GM18873 (cell line): ENCODE measurements at regions not wholly inside any gene's neighbourhood (a gene's known extent, or its start where the extent isn't known, plus 50 kb on each side); places are given as distances from the start of the nearest gene placed in this dataset.
"Not testable (repeated sequence)": the region's sequence is repeated elsewhere in the genome, so short reads cannot be mapped to it uniquely, and the experiment has no call there.

Source experiments
- ATAC-seq: cut with Tn5 transposase; IDR thresholded peaks from one replicate; pipeline ENCODE4 v1.9.1; 2021; ENCODE audit warnings: mild to moderate bottlenecking, moderate library complexity, moderate number of reproducible peaks; ENCODE audit not compliant: unreplicated experiment, low FRiP score

DNA sequence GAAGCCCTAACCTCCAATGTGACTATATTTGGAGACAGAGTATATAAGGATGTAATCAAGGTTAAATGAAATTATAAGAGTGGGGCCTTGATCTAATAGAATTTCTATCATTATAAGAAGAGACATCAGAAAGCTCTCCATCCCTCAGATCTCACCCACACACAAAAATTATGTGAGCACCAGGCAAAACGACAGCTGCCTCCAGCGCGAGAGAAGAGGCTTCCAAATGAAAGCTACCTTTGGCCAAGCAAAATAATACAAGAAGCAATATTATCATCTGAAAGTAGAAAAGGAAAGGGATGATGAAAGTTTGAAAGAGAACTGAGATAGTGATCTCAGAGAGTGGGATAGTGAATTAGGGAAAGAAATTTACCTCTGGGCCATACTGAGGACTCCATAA, 1192.5 kb downstream of the NXPH1 start:
- ATAC-seq = no peak

DNA sequence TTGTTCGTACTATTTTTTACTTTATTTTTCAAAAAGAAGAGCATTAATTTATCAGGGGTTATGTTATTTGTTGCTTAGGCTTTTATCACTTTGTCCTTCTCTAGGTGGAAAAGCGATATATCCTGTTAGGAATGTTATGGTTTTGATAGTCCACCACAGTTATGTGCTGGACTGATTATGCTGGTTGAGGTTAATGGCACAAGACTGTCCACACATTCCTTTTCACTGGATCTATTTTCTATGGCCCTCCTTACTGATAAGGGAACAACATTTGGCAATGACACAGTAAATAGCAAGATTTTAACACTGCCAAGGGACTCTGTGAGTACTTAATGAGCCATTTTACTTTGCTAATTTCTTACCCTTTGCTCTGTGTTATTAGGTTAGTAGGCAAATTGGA, 1212.3 kb downstream of the NXPH1 start:
- no peak for ATAC-seq

DNA sequence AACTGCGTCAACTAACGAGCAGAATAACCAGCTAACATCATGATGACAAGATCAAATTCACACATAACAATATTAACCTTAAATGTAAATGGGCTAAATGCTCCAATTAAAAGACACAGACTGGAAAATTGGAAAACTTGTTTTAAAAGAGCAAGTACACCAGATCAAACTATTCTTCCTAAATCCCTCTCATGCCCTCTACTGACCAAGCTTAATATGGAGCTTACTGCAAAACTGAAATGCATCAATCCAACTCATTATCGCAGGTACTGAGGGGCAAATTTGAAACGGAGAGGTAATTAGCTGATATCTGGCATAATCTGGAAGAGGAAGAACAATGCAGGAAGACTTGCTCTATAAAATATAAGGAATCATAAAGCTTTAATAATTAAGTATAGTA, 1223.8 kb downstream of the NXPH1 start:
- no peak for ATAC-seq

DNA sequence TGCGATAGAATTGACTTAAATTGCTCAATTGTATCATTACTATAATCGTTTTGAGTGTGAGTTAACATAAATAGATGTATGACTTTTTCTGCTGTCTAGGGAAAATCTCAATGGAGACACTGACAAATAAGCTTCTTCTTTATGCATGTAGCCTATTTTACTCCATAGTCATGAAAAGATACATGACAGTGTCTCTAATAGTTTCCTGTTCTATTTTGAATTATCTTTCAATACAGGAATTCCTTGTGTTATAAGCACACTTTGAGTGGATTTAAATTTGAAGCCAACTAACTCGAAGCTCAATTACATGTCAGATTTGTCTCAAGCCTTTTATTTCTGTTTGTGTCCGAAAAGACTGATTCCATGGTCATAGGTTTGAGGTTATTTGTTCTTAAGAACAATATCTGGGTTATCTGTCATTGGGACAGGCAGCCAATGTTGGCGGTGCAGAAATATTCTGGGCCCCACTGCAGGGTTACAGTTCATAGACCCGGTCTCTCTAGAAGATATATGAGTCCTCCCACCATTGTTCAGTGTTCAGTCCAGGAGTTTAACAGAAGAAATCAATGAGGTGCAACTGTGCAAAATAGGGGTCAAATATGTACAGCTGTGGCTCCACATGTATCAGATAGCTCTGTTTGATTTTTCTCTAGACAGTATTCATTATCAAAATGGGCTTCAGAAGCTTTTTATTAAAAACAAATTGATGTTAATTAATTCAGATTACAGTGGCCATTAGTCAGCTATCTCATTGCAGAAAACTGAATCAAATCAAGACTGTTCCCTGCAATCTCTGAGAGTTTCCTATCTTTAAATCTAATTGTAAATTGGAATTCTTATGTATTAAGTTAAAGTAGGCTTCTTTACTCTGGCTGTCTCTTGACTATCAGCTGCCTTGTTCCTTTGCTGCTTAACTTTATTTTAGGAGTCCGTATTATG, 1238.8 kb downstream of the NXPH1 start:
- ATAC-seq = no peak

DNA sequence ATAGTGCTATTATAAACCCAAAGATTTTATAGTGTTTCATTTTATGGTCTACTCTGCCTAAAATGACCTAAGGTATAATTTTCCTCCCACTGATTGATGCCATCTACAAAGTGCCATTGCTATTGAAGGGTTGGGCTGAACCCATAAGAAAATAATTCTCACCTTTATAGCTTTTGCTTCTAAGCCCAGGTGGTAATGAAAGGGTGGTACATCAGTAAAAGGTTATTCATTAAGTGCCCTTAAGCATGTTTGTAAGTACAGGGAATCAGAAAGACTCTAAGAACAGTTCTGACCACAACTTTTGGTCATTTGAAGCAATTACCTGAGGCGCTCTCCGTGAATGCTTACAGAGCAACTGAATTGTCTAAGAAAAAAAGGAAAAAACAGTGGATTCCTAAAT, 1247.3 kb downstream of the NXPH1 start:
- no peak for ATAC-seq

DNA sequence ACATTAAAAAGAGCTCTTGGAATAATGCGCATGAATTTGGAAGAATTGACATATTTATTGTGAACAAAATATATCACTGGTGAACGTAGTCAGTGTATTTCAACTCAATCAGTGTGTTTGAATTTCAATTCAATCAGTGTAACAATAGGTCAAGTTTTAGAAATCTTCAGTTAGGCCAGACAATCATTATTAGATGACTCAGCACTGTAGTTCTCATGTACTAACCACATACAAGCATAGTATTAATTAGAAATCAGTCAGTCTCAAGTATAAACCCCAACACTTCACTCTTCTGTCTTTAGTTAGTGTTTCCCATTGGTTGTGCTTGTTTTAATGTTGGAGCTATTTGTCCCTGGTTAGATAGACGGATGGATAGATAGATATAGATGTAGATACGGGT, 1247.9 kb downstream of the NXPH1 start:
- ATAC-seq = no peak

DNA sequence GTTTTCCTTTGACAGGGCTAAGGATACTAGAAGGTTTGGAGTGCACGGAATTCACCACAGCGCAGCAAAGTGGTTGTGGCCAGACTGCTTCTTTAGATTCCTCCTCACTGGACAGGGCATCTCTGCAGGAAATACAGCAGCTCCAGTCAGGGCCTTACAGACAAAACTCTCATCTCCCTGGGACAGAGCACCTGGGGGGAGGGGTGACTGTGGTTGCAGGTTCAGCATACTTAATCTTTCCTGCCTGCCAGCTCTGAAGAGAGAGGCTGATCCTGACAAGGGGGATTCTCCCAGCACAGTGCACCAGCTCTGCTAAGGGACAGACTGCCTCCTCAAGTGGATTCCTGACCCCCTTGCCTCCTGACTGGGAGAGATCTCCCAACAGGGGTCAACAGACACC, 1257.9 kb downstream of the NXPH1 start:
- ATAC-seq = no peak

DNA sequence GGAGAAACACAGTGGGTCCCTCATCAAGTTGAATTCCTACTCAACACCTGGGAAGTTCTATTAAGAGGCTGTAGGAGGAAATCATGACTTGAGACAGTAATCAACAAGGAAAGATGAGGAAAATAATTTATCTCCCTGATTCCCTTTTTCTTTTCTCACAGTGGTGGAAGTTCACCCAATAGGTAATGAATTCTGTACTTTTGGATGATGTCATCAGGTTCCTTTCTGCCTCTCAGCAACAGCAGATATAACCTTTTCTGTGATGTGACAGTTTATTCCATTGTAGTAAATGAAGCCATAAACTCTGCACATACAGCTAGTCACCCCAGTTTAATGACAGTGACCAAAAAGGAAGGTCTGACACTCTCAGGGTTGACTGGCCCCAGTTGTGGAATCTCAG, 1265.0 kb downstream of the NXPH1 start:
- ATAC-seq = no peak

DNA sequence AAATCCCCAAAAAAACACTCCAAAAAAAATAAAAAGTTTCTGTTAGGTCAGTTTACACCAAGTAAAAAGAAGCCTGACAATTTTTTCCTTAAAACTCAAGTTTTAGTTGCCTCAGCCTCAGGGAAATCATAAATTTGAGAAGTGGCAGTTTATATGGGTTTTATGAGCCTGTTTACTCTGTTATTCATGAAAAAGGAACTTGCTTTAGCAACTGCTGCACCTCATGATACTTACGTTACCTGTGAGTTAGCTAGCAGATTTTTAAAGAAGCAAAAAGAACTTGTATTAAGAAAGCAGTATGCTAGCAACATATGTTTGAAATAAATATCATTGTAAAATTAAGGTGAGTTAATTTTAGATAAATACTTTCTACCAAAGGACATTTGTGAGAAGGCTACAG, 1264.5 kb upstream of the PHF14 start:
- no peak for ATAC-seq

DNA sequence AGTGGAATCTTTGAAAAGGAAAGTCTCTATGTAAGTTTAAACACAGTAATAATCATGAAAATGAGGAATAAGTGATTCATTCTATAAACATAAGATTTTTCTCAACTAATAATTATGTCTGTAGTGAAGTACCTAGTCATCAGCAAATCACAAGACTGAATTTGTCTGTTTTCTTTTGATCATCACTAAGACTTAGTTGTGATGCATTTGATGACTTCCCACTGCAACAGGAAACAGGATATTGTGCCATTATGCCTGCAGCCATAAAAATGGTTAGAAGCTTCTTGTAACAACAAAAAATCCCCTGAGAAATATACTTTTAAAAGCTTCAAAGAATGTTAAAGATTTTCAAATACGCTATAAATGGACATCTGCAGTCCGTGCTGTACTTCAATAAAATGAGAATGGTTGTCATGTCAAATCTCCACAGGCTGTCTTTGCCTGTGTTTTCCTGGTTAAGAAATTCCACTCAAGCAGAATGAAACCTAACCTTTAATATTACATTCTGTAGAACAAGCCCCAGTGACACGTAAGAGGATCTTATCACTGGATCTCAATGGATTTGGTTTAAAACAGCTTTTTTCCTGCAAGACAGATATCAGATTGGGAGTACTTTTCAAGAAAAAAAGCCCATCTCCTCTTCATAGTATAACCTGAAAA, 1262.3 kb upstream of the PHF14 start:
- no peak for ATAC-seq

DNA sequence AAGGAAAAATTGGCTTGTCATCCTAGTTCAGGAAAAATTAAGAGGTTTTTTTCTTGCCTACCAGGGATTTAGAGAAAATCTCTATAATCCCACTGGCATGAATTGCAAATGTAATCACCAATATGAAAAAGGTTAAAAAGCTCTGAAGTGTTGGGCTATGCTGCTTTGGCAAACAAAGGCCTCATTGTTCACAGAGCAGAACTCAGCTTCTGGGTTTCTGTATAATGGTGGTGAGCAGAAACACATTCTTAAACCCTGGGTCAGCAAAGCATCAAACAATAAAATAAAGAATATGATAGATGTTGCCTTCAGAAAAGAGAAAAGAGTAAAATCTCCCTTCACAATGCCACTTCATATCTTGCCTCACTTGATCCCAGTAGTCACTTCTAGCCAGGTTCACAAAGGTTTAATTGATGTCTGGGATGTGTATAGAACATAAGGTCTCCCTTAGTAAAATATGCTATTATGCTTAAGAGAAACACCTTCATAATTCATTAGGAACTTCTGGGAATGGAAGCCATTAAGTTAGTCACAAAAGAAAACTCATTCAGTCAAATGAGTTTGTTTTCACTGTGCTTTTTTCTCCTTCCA, 1255.5 kb upstream of the PHF14 start:
- no peak for ATAC-seq

DNA sequence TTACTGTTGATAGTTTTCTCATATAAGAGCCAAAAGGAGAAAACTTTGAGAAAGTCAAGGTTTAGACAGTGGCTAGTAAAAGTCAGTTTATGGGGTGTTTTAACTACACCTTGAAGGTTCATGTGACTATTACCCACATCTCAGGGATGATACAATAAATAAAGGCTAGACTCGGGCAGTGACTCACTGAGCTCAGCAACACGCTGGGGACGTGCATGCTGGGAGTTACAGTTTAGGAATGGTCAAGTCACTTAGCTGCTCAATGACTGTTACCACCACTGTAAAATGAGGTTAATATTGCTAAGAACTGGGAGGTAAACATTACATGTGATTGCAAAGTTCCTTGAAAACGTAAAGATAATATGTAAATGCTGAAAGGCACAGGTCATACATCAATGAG, 1254.4 kb upstream of the PHF14 start:
- no peak for ATAC-seq

DNA sequence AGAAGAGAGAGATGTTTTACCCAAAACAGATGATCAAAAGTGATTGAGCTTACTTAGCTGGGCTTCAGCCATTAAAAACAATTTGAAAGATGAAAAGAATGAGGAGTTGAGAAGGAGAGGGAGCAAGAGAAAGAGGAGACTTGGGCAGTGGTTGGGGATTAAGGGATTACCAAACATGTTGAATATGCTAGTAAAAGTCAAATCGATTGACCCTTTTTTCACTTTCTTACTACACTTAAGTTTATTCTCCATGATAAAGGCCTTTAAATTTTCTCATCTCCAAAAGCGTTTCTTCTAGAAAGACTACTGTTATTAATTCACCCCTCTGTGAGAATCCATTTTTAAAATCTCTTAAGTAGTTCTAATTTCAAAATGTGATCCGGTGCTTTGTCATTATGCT, 1254.0 kb upstream of the PHF14 start:
- no peak for ATAC-seq

DNA sequence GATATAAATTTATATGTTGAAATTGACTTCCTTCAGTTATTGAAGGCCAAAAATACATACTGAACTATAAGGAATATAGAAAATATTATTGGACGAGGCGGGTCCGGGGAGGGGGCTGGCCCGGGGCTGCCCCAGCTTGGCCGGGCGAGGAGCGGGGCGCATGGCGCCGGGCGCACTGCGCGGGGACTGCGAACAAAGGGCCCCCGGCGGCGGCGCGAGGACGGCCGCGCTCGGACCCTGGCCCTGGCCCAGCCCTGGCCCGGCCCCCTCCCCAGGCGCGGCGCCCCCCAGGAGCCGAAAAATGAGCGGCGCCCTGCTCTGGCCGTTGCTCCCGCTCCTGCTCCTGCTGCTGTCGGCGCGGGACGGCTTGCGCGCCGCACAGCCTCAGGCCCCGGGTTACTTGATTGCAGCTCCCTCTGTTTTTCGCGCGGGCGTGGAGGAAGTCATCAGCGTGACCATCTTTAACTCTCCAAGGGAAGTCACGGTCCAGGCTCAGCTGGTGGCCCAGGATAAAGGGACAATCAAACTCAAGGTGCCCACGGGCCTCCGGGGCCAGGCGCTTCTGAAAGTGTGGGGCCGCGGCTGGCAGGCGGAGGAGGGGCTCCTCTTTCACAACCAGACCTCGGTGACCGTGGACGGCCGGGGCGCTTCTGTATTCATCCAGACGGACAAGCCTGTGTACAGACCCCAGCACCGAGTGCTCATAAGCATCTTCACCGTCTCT, 1247.6 kb upstream of the PHF14 start:
- ATAC-seq = not testable (repeated sequence)

DNA sequence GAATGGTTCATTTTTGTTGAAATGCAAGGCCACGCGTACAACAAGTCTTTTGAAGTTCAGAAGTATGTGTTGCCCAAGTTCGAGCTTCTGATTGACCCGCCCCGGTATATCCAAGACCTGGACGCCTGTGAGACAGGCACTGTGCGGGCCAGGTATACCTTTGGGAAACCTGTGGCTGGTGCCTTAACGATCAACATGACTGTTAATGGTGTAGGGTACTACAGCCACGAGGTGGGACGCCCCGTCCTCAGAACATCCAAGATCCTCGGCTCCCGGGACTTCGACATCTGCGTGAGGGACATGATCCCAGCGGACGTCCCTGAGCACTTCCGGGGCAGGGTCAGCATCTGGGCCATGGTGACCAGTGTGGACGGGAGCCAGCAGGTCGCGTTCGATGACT, 1246.9 kb upstream of the PHF14 start:
- ATAC-seq = not testable (repeated sequence)

DNA sequence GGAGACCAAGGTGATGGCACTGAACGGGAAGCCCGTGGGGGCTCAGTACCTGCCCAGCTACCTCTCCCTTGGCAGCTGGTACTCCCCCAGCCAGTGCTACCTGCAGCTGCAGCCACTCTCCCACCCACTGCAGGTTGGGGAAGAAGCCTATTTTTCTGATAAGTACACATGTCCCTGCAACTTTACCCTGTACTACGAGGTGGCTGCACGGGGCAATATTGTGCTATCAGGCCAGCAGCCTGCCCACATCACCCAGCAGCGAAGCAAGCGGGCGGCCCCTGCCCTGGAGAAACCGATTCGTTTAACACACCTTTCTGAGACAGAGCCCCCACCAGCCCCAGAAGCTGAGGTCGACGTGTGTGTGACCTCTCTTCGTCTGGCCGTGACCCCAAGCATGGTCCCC, 1246.2 kb upstream of the PHF14 start:
- ATAC-seq = not testable (repeated sequence)

DNA sequence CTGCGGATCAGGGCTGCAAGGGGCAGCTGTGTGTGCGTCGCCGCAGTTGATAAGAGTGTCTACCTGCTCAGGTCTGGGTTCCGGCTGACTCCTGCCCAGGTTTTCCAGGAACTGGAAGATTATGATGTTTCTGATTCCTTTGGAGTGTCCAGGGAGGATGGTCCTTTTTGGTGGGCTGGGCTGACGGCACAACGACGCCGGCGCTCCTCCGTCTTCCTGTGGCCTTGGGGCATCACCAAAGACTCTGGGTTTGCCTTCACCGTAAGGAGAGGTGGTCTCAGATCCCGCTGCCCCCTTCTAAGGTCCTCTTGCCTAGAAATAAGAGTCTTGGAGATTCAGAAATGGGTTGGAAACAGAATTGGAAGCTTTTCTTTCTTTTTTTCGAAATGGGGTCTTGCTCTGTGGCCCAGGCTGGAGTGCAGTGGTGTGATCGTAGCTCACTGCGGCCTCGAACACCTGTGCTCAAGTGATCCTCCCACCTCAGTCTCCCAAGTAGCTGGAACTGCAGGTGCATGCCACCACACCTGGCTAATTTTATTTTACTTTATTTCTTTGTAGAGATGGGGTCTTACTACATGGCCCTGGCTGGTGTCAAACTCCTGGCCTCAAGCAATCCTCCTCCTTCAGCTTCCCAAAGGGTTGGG, 1245.5 kb upstream of the PHF14 start:
- not testable (repeated sequence) for ATAC-seq

DNA sequence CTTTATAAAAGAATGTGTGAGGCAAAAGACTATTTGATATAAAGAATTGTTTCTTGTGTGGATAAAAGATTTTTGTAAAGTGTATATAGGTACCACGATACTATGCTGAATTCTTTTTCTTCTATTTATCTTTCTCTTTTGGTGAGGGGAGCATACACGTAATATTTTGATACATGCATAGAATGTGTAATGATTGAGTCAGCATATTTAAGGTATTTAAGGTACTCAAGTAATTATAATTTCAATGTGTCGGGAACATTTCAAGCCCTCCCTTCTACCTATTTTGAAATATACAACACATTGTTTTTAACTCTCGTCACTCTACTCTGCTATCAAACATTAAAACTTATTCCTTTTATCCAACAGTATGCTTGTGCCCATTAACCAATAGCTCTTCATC, 1221.6 kb upstream of the PHF14 start:
- ATAC-seq = no peak

DNA sequence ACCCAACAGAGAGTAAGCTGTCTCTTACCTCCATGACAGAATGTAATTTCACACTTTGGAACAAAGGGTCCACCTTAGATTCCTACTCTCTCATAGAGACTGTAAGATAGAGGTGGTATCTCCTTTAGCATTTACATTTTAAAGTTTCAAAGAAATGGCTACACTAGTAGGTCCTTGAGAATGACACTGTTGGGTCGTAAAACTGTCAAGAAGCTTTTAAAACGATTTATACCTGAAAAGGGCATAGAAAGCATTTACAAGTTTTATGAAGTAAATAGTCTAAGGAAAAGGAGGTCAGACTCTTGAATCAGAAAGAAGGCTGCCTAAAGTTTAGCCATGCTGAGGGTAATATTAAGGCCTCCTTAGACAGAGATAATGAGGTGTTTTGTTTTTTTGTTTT, 1212.4 kb upstream of the PHF14 start:
- no peak for ATAC-seq

DNA sequence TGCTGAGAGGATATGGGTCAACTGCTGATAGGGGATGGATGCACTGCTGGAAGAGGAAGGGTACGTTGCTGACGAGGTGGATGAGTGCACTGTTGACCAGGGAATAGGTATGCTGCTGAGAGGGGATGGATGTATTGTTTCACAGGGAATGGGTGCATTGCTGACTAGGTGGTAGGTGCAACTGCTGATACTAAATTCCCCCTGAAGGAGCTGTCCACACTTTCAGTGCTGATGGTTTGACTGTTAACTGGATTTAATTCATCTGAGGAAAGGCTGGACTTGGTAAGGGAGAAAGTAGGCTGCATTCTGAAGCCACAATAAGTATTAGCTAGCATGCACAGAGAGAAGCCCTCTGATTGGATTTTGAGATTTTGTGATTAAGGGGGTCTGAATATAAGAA, 1196.8 kb upstream of the PHF14 start:
- ATAC-seq = no peak
